HL-60 (cell line): ENCODE measurements at regions not wholly inside any gene's neighbourhood (a gene's known extent, or its start where the extent isn't known, plus 50 kb on each side); places are given as distances from the start of the nearest gene placed in this dataset.

ENCODE experiments used
- DNase-seq, 2 experiments: peaks; one replicate each; pipeline ENCODE4 v3.0.0-alpha.2; 2010 to 2020; ENCODE audit warnings: low read depth in 1 of 2, low spot score in 1 of 2
- H3K27ac ChIP-seq: fragments of 250-450 bp; sonication (Bioruptor Pico); replicated peaks from 2 replicates; pipeline ENCODE4 v1.5.1; 2020; ENCODE audit warnings: mild to moderate bottlenecking, moderate library complexity
- H3K27me3 ChIP-seq: fragments of 250-450 bp; sonication (Bioruptor Pico); 2 replicates; pipeline ENCODE4 v1.5.1; 2021; ENCODE audit warnings: mild to moderate bottlenecking, moderate library complexity; ENCODE audit not compliant: insufficient read depth, poor library complexity, severe bottlenecking
- H3K4me3 ChIP-seq: replicated peaks from 2 replicates; pipeline ENCODE4 v1.5.1; 2011; ENCODE audit warnings: mild to moderate bottlenecking, control low read depth, low read length; ENCODE audit not compliant: insufficient read depth
- CTCF ChIP-seq: IDR thresholded peaks from one replicate; pipeline ENCODE4 v1.5.1; 2011; ENCODE audit warnings: low read length, control low read depth, inconsistent platforms; ENCODE audit not compliant: insufficient read depth
- GABPA ChIP-seq: IDR thresholded peaks from 2 replicates; pipeline ENCODE4 v1.6.1; 2012; ENCODE audit warnings: low read depth
- POLR2AphosphoS5 ChIP-seq: IDR thresholded peaks from 2 replicates; pipeline ENCODE4 v1.6.1; 2012; ENCODE audit warnings: low read depth
- REST ChIP-seq: IDR thresholded peaks from 2 replicates; pipeline ENCODE4 v1.6.1; 2012; ENCODE audit warnings: low read depth; ENCODE audit not compliant: insufficient replicate concordance
- SPI1 ChIP-seq: IDR thresholded peaks from 2 replicates; pipeline ENCODE4 v1.6.1; 2012; ENCODE audit warnings: low read depth, mild to moderate bottlenecking, borderline replicate concordance

- Histone ChIP-seq H3K27me3 (no peaks in the 10 kb centered on the region), H3K4me3 (no peak overlapping the region), H3K27ac (no peak overlapping the region)
- no peak for DNase-seq
- TF ChIP-seq GABPA (no peak), REST (no peak), POLR2AphosphoS5 (no peak), SPI1 (no peak), CTCF (no peak)
These were observed 158.3 kb downstream of the CRYBB2 start for GRCh38 chr22:25377699-25378098.

DNA sequence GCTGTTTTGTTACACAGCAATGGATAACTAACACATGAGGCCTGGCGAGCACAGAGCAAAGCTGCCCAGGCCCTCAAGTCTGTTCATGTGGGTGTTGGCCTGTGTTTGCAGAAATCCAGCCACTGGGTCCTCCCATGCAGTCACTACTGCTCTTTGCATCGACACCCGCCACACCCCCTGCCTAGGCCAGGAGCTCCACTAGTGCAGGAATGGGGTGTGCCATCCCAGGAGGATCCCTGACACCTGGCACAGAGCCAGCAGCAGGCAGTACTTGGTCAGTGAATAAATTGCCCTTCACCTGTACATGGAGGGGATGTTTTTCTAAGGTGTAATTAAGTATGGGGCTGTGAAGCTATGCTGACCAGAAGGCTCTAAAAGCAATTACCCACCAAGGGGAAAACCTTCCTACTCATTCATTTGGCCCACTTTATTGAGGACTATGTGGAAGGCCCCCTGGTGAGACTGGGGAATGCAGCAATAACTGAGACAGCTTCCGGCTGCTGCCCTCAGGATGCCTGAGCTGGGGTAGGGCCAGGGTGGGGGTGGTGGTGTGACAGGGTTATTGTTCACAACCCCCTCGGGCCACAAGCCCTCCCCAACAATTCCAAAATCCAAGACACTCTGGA is 160.8 kb downstream of the CRYBB2 start:
- TF ChIP-seq GABPA (no peak), REST (no peak), SPI1 (no peak), CTCF (no peak), POLR2AphosphoS5 (no peak)
- no peak for DNase-seq
- Histone ChIP-seq H3K4me3 (no peak overlapping the region), H3K27me3 (no peaks in the 10 kb centered on the region), H3K27ac (no peak overlapping the region)

DNA sequence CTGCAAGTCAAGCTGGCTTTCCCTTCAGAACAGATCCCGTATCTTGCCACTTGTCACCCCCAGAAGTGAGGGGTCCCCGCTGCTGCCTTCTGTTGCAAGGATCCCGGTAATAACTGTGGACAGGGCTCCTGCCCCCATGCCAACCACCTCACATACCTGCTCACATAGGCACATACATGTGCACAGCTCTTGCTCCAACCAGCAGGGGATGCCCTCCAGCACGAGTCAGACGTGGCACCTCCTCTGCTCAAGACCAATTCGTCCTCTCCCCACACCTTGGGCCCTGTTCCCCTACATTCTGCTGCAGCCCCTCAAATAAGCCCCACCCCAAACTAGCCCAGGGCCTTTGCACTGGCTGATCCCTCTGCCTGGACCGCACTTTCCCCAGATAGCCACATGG is 163.3 kb downstream of the CRYBB2 start:
- H3K27ac ChIP-seq, result no peak overlapping the region
- no peaks in the 10 kb centered on the region for H3K27me3 ChIP-seq
- peak; percentile 53 for TF ChIP-seq CTCF
- no peak for TF ChIP-seq POLR2AphosphoS5
- TF ChIP-seq GABPA, result no peak
- H3K4me3 ChIP-seq, result no peak overlapping the region
- no peak for DNase-seq

- Histone ChIP-seq H3K27me3 (no peaks in the 10 kb centered on the region), H3K27ac (no peak overlapping the region), H3K4me3 (no peak overlapping the region)
- no peak for DNase-seq
- TF ChIP-seq POLR2AphosphoS5 (0 out of 2 replicates have a peak, but pooled peaks have one; percentile 1), REST (no peak)
These were observed 163.9 kb downstream of the CRYBB2 start for GRCh38 chr22:25383278-25383820.
